SIG-M5 treated with dmso at 0.1 percent for 504 hours (cell line): ENCODE measurements at regions not wholly inside any gene's neighbourhood (a gene's known extent, or its start where the extent isn't known, plus 50 kb on each side); places are given as distances from the start of the nearest gene placed in this dataset.

Experiments used
- DNase-seq: peaks from one replicate; lab custom pipeline; 2025; ENCODE audit not compliant: unreplicated experiment; lab: John Stamatoyannopoulos, UW

DNA sequence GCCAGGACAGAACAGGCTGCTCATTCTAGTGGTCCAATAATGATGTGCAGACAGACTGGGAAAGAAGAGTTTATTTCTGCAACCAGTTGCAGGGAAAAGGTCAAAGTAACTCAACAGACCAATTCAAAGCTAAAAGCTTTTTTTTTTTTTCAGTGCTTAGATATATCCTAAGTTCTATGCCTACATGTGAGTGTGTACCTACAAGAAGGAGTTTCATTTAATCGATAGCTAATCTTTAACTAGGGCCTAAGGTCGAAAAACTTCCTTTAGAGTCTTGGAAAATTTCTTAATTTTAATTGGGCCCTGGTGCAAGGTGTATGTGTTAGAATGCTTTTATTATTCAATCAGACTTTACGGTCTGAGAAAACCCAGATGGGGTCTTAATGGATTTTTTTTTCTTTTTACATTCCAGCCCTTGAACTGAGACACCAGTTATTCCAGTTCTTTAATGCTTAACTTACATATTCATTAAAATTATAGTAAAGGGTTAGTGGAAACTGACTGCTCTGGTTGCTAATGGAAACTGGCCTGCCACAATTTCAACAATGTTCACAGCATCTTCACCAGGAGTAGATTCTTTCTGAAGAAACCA lies 365.3 kb downstream of the MTRR start:
- DNase-seq, result no peak

DNA sequence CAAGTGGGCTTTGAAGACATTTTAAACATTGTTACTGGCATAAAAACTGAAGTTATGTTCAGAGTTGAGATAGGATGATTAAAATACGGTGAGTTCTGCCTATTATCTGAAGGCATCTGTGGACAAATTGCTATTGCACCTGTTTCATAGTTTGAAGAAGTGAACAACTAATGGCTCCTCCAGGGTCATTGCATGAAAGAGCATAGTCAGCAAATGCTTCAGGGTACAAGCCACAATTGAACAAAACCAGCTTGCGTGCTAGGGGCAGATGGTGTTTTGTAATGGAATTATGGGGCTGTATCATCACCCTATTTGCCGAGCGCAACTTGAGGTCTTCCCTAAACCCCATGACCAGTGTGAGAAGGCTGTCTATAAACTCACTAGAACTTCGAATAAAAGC lies 369.1 kb downstream of the MTRR start:
- DNase-seq, result no peak

DNA sequence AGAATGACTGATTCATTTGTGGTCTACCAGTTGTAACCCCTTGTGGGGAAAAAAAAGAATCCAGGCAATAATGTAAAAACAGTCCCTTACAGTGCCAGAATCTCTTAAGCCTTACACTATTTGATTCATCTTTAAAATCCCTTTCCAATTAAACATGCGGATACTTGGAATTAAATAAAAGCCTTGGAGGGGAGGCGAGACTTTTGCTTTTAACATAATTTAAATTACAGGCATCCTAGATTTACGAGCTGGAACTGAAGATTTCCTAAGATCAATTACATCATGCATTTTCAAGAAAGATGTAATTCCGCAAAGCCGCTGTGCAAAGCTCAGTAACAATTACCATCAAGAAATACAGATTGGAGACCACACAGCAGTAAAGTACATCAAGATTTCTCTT lies 370.2 kb downstream of the MTRR start:
- DNase-seq, result no peak

DNA sequence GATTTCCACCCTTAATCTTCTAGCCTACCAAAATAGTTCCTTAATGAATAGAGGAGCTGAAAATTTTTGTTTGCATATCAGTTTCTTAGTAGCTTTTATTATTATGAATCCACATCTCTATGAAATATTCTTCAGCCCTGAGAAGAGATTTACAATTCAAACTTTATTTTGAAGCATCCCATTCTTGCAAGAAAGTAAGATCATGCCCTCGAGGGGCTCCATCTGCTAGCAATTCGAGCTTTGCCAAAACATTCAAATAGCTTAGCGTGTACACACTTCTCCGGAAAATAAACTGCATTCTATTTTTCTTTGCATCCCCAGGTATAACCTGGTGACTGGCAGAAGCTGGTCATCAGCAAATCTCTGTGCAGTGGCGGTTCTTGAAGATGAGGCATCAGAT lies 370.7 kb downstream of the MTRR start:
- no peak for DNase-seq

DNA sequence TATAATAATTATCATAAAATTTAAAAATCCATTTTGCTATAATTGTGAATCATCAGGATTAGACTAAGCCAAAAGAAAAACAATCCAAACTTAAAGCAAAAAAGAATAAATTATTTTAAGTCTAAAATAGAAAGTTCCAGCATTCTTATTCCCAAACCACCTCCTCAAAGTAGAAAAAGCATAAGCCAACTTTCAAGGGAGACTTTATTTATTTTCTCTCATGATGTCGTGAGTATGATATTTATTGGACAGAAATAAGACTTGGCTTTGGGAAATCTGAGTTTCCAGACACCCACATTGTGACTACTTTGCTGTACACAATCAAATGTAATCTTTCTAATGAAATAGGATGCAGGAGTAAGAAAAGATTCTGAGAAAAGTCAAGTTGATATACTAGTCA lies 372.1 kb downstream of the MTRR start:
- no peak for DNase-seq

DNA sequence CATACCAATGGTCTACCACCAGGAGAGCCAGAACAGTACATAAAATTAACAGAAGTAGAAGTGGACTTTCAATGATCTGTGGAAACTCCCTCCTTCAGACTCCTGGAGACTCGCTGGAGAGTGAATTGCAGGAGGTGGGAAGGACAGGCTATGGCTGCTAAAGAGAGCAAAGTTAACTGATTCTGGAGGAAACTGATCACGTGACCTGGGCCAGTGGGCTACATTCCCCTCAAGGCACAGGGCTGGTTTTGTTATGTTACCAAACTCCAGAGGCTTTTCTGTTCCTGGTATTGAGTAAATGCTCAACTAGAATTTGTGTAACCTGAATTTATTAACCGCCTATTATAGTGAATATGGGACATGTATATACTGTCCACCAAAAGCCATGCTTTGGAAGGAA lies 372.6 kb downstream of the MTRR start:
- DNase-seq, result no peak

DNA sequence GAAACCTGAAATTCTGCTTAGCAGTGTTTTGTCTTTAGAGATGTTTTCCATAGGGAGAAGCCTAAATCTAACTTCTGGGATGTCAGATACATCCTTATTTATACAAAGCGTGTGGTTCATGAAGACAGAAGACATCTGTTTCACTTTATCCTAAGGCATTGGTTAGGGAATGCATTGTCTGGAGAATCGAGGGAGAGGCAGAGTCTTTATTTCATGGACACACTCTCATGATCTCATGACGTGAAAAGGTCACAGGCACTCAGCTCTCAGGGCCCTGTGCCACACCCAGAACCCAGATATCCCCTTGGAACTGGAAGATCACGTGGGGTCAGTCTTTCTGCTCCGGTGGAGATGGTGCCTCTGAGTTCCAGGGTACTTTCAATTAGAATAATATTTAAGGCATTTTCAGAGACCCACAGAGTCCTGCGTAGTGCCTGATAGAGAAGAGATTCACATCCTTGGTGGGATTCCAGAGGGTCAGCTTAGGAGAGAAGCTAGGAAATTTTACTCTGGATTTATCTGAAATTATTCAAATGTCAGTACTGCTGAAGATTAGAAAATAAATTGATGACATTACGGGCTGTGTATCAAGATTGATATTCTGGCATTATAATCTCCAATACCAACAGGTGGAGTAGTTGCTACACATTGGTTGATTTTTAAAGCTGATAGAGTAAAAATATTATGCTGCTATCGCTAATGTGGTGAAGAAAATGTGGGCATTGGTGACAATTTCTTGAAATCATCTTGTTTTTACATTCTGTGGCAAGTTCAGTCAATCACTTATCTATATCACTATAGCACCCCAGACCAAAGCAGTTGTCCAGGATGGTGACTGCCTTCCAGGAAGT lies 378.3 kb downstream of the MTRR start:
- DNase-seq, result no peak

DNA sequence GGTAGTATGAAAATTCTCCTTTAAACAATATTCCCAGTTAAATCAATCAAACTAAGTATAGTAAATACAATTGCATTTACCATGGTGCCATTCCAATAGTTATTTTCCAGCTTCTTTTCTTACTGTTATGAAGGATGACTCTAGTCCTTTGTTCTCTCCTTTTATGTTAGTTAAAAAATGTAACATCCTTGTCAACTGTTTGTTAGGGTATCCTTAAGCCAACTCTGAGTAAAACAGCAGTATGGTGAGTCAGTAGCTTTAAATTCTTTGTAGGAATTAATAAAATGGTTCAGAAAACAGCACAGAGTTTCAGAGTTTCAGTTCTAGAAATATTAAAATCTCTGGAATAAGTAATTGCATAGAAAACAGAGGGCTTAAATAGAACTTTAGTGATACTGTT lies 384.4 kb downstream of the MTRR start:
- no peak for DNase-seq

DNA sequence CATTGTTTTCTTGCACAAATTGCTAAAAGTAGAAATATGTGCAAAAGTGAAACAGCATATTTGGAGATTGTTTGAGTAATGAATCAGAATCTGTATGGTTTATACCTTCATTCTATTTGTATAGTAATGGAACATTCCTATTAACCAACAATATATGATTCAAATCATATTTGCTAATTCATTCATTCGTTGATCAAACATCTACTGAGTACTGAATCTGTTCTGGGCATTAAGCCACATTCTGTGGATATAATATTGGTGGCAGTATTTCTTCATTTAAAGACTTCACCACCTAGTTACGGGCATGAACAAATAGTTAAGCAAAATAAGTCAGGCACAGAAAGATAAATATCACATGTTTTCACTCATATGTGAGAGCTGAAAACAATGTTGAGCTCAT lies 385.7 kb downstream of the MTRR start:
- no peak for DNase-seq

DNA sequence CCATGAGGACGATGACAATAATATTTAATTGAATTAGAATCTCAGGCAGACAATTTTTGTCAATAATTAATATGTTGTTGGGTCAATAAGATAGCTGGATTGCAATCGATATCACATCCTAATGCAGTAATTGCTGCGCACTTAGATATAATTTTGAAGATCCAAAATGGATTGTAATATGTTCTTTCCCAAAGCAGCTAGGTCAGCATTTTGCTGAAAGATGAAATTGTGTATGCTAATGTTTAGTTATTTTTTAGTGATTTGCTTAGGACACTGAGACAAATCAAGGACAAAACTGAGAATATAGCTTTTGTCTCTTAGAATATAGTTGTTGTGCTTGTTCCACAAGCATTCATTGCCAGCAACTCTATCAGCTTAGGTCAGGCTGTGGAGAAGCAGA lies 389.9 kb downstream of the MTRR start:
- DNase-seq, result no peak

DNA sequence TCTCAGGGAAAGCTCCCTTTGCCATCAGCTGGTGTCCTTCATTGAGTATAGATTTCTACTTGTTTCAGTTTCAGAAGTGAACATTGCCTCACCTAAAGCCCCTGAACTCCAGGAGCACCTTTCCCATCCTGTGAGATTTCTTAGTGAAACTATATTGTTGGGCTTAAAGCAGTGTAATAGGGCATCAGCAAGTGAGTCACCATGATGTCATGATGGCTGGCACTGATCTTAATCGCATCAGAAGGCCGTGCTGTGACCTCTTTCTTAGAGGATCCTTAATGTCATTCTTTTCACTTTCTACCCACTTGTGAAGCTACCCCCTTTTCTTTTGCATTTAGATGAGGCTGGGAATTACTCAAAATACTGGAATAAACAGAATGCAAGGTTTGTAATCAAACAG lies 401.3 kb downstream of the MTRR start:
- no peak for DNase-seq

DNA sequence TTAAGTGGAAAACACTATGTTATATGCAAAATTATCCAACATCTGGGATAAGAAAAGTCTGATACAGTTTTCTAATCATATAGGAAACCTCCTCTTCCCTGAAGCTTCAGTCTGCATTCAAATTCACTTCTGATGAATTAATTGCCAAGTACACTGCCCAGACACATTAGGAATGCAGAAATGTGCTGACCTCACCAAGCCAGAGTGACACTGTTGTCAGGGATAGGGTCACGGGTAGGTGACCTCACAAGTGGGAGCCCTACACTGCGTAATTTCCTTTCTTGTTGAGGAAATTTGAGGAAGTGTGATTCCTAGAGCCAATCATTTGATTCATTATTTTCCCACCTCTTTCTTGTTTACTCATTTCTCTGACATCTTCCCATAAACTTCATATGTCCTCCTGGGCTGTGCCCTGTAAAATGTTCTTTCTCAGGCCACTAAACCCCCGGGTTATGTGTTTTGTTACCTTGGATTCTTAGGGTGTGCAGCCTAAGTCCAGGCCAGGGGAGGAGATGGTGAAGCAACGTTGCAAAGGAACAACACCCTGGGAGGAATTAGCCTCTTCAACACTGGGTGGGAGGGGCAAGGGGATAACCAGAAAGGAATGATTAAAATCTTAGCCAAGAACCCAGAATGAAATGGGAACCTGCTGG lies 411.9 kb downstream of the MTRR start:
- DNase-seq, result no peak

DNA sequence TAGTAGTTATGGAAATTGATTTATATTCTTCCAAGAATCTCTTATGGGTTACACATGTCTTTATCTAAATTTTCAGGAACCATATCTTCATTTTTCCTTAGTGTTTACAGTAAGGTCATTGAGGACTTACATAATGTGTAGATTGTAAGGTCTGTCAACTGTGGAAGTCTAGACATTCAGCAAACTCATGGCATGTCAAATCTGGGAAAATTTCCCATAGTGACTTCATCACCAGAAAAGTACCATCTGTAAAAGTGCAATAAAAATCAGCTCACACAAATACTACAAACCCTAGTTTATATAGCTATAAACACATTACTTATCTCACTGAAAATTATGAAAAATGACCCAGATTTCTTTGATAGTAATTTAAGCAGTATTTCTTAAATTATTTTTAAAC lies 419.4 kb downstream of the MTRR start:
- DNase-seq, result no peak

DNA sequence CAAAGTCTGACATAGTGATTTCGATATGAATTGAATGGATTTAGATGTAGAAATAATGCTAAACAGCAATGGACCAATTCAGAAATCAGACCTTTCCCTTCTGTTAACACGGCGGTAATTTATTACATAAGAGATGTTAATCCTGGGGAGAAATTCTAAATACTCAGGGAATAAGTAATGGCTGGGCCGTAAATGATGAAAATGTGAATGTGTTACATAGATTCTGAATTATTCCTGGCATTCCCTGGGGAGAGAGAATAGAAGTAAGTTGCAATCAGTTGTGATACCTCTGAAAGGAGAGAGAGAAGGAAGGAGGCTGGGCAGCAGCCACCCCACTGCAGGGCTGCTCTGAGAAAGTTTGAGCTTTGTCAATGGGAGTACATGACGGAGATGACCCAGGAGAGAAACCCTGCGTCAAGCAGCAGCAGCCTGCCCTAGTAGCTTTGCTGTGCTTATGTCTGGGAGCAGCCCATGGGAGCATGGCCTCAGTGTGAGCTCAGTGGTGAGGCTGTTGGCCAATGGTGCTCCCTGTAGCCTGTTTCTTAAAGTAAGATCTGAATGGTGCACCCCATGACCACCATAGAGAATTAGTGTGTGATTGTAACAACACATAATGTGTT lies 420.1 kb downstream of the MTRR start:
- DNase-seq, result no peak

DNA sequence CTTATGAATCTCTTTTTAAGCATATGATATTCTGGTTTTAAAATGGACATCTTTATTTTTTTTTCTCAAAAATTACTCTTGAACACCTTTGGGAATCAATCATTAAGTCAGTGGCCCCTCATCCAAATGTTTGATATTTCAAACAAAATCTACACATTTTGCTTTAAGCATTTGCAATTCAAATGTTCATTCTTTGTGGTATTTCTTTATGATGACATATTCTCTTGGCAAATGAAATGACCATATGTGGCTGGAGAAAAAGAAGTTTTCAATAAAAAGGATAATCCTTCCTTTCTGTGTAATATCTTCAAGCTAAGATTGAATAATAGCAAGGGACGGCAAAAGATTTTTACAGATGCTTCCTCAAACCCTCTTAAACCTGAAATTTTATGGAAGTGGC lies 420.8 kb downstream of the MTRR start:
- DNase-seq, result no peak

DNA sequence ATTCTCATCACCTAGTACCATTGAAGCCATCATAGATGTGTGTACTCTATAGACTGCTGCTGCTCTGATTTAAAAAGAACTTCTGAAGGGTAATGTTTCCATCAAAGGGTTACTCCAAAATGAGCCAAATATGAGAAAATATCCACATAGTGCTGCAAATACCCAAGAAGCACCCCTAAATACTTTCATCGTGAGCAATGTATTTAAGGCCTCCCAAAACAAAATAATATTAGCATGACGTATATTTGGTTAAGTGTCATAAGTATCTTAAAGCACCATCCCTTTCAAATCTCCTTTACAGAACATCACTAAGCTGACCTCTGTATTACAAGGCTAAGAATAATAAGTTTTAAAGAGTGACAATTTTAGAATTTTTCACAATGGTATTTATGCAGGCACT lies 421.8 kb downstream of the MTRR start:
- DNase-seq, result no peak

DNA sequence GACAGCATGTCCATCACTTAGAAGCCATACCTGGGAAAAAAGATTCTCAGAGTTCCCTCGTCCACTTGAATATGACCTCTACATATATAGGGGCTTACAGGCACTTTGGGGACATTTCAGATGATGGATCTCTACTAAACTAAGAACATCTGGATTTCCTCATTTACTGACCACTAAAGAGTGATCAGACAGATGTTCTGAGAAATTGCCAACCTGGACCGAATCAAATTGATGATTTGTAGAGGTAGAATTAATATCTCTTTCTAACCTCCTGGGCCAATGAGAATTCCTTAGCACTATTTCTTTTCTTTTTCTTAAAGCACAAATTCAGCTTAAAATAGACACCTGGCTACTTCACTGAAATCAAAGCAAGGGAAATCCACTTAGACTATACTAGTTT lies 422.7 kb downstream of the MTRR start:
- DNase-seq, result no peak

DNA sequence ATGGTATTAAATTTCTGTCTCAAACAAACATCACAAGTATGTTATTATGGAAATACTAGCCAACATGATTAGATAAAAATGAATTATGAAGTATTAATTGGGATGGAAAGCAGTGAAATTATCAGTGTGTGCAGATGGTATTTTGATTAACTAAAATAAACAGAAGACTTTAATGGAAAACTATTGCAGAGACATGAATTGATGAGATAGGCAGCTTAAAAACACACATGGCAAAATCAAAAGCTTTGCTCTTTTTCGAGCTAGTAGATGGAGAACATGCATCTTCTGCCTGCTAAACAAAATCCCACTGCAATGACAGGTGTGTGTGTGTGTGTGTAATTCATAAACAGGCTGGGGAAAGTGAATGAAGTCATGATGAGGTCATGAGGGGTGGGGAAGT lies 426.2 kb downstream of the MTRR start:
- no peak for DNase-seq

DNA sequence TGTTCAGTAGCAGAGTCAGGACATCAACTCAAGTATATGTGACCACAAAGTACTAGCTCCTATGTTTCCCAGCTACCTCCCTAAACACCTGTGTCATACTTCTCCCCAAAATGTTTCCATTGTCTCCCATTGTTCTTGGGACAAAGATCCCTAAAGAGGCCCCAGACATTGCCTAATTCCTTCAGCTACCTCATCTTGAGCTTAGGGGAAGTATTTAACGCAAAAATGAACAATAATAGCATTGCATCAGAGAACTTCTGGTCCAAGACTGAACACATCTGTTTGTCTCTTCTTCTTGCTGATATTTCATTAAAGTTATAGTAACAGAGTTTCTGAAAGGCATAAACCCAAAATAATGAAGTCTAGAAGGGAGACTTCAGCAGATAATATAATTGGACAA lies 430.8 kb downstream of the MTRR start:
- DNase-seq, result no peak

DNA sequence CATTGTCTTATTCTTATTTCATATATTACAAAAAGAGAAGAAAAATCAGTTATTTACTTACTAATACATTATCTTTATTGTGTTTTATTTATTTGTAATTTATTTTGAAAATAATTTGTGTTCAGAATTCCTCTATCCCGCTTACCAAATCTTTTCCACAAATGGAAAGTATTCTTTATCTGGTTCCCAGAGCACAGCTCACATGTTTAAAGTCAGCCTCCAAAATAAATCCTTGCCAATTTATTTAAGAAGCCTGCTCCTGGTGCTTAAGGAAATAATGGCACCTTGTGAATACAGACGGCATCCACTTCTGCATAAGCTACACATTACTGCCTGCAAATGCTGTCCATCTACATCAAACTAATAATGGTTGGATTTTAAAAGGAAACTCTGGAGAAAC lies 435.4 kb downstream of the MTRR start:
- DNase-seq, result no peak

DNA sequence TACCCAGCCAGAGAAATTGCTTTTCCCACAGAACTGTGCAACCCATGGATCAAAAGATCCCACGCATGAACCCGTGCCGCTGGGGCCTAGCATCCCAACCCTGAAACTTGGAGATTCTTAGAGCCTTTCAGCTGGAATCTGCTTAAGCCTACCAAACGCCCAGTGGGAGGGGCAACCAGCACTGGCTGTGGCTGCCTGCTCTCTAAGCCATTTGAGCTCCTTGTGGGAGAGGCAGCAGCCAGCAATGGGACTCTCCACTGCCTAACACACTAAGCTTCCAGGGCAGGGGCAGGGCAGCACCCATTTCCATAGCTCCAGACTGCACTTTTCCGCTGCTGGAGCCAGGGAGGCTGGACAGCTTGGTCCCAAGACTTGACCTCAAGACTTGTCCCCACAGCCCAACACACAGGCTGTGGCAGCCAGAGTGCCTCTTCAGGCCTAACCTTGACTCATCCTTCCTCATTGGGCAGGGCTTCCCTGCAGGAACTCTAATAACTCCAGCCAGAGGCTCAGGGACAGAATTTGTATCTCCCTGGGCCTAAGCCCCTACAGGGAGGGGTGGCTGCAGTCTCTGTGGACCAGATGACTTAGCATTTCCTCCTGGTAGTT lies 437.4 kb downstream of the MTRR start:
- no peak for DNase-seq

DNA sequence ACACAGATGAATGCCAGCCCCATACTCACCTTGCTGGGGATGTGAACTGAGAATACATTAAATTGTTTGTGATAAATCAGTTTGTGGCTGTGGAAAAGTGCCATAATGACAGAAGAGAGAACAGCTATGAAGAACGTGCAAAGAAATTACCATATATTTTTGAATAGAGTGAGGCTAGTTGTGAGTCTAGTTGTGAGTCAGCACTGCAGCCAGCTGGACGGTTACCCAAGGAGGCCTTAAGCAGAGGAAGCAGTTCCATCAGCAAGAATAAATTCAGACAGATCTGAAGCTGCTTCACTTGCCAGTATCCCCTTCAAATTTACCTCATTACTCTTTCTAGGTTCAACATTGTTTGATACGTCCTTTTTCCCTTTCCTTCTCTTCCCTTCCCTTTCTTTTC lies 446.0 kb downstream of the MTRR start:
- no peak for DNase-seq
